H9 (cell line): ENCODE measurements at regions not wholly inside any gene's neighbourhood (a gene's known extent, or its start where the extent isn't known, plus 50 kb on each side); places are given as distances from the start of the nearest gene placed in this dataset.

ENCODE experiments used
- DNase-seq: peaks from one replicate; pipeline ENCODE4 v3.0.0-alpha.2; 2017
- H2AFZ ChIP-seq: one replicate; pipeline ENCODE4 v1.6.1; 2013; ENCODE audit warnings: mild to moderate bottlenecking, low read length, control low read depth, moderate library complexity
- H2AK5ac ChIP-seq: 2 replicates; pipeline ENCODE4 v1.6.1; 2013; ENCODE audit warnings: low read length, control low read depth, mixed read lengths; ENCODE audit not compliant: insufficient read length
- H2BK120ac ChIP-seq: one replicate; pipeline ENCODE4 v1.6.1; 2013; ENCODE audit warnings: low read depth, mild to moderate bottlenecking, low read length, control low read depth, inconsistent platforms; ENCODE audit not compliant: poor library complexity, severe bottlenecking
- H2BK12ac ChIP-seq: 2 replicates; pipeline ENCODE4 v1.6.1; 2013; ENCODE audit warnings: low read length, control low read depth, mixed read lengths, low read depth; ENCODE audit not compliant: insufficient read length
- H2BK15ac ChIP-seq: 2 replicates; pipeline ENCODE4 v1.6.1; 2013; ENCODE audit warnings: low read depth, low read length, control low read depth
- H2BK20ac ChIP-seq: one replicate; pipeline ENCODE4 v1.6.1; 2013; ENCODE audit warnings: low read depth, mild to moderate bottlenecking, low read length, control low read depth, inconsistent platforms; ENCODE audit not compliant: poor library complexity, severe bottlenecking
- H2BK5ac ChIP-seq: 2 replicates; pipeline ENCODE4 v1.6.1; 2013; ENCODE audit warnings: low read length, control low read depth, mixed read lengths; ENCODE audit not compliant: insufficient read length
- H3K14ac ChIP-seq: 2 replicates; pipeline ENCODE4 v1.6.1; 2013; ENCODE audit warnings: low read length, control low read depth; ENCODE audit not compliant: insufficient read depth
- H3K18ac ChIP-seq: 2 replicates; pipeline ENCODE4 v1.6.1; 2013; ENCODE audit warnings: low read depth, mild to moderate bottlenecking, mixed read lengths, low read length, control low read depth; ENCODE audit not compliant: insufficient read length
- H3K23ac ChIP-seq: 2 replicates; pipeline ENCODE4 v1.6.1; 2013; ENCODE audit warnings: low read length, control low read depth, mixed read lengths, low read depth; ENCODE audit not compliant: insufficient read length
- H3K23me2 ChIP-seq: 2 replicates; pipeline ENCODE4 v1.6.1; 2013; ENCODE audit warnings: low read depth, mild to moderate bottlenecking, mixed read lengths, low read length, control low read depth; ENCODE audit not compliant: insufficient read length, poor library complexity, severe bottlenecking
- H3K27ac ChIP-seq: 2 replicates; pipeline ENCODE4 v1.5.1; 2013; ENCODE audit warnings: low read length, control low read depth, mixed read lengths, low read depth; ENCODE audit not compliant: insufficient read length
- H3K27me3 ChIP-seq: 2 replicates; pipeline ENCODE4 v1.6.1; 2013; ENCODE audit warnings: low read length, control low read depth, inconsistent platforms; ENCODE audit not compliant: insufficient read depth
- H3K4ac ChIP-seq: 2 replicates; pipeline ENCODE4 v1.6.1; 2013; ENCODE audit warnings: low read depth, mild to moderate bottlenecking, control low read depth, inconsistent platforms, low read length, moderate library complexity
- H3K4me1 ChIP-seq: 2 replicates; pipeline ENCODE4 v1.6.1; 2013; ENCODE audit warnings: low read length, control low read depth, inconsistent platforms; ENCODE audit not compliant: insufficient read depth
- H3K4me2 ChIP-seq: 2 replicates; pipeline ENCODE4 v1.6.1; 2013; ENCODE audit warnings: low read length, control low read depth, mixed read lengths; ENCODE audit not compliant: insufficient read length, insufficient read depth
- H3K56ac ChIP-seq: 2 replicates; pipeline ENCODE4 v1.6.1; 2013; ENCODE audit warnings: low read depth, mild to moderate bottlenecking, mixed read lengths, low read length, control low read depth; ENCODE audit not compliant: insufficient read length
- H3K79me1 ChIP-seq: 2 replicates; pipeline ENCODE4 v1.6.1; 2013; ENCODE audit warnings: low read depth, mild to moderate bottlenecking, moderate library complexity, low read length, control low read depth, inconsistent platforms; ENCODE audit not compliant: insufficient read depth, poor library complexity, severe bottlenecking
- H3K79me2 ChIP-seq: 2 replicates; pipeline ENCODE4 v1.6.1; 2013; ENCODE audit warnings: low read length, control low read depth, inconsistent platforms; ENCODE audit not compliant: insufficient read depth
- H3K9ac ChIP-seq: 2 replicates; pipeline ENCODE4 v1.6.1; 2013; ENCODE audit warnings: low read length, control low read depth, mixed read lengths; ENCODE audit not compliant: insufficient read length; ENCODE audit errors: extremely low read depth
- H3K9me3 ChIP-seq: one replicate; pipeline ENCODE4 v1.6.1; 2013; ENCODE audit warnings: low read depth, low read length, inconsistent platforms; ENCODE audit not compliant: control insufficient read depth
- H3T11ph ChIP-seq: one replicate; pipeline ENCODE4 v1.6.1; 2013; ENCODE audit warnings: mild to moderate bottlenecking, low read length, control low read depth, inconsistent platforms
- H4K20me1 ChIP-seq: one replicate; pipeline ENCODE4 v1.6.1; 2013; ENCODE audit not compliant: control insufficient read depth, insufficient read length, insufficient read depth
- H4K5ac ChIP-seq: 2 replicates; pipeline ENCODE4 v1.6.1; 2013; ENCODE audit warnings: low read depth, mild to moderate bottlenecking, mixed read lengths, low read length, control low read depth; ENCODE audit not compliant: insufficient read length
- H4K8ac ChIP-seq: replicated peaks from 2 replicates; pipeline ENCODE4 v1.6.1; 2013; ENCODE audit warnings: low read length, control low read depth, mixed read lengths, low read depth; ENCODE audit not compliant: insufficient read length
- H4K91ac ChIP-seq: 2 replicates; pipeline ENCODE4 v1.6.1; 2013; ENCODE audit warnings: low read depth, mild to moderate bottlenecking, moderate library complexity, mixed read lengths, low read length, control low read depth; ENCODE audit not compliant: insufficient read length
- H3K27ac Mint-ChIP-seq, 3 experiments: 2 replicates in 2 of 3; 3 replicates in 1 of 3; pipeline ENCODE4 v1.8.0; 2020 to 2021; ENCODE audit warnings: mixed read lengths in 3 of 3, mild to moderate bottlenecking in 1 of 3, moderate library complexity in 1 of 3
- H3K27me3 Mint-ChIP-seq: 2 replicates; pipeline ENCODE4 v1.8.0; 2021; ENCODE audit warnings: low read depth, mild to moderate bottlenecking, moderate library complexity, mixed read lengths
- H3K36me3 Mint-ChIP-seq, 3 experiments: 2 replicates in 2 of 3; 3 replicates in 1 of 3; pipeline ENCODE4 v1.8.0; 2020 to 2021; ENCODE audit warnings: low read depth in 3 of 3, mixed read lengths in 3 of 3; ENCODE audit not compliant: insufficient read depth in 1 of 3
- H3K4me1 Mint-ChIP-seq, 2 experiments: 2 replicates each; pipeline ENCODE4 v1.8.0; 2020; ENCODE audit warnings: mixed read lengths in 2 of 2
- H3K4me3 Mint-ChIP-seq, 2 experiments: 2 replicates in 1 of 2; 3 replicates in 1 of 2; pipeline ENCODE4 v1.8.0; 2020 to 2021; ENCODE audit warnings: mild to moderate bottlenecking in 2 of 2, mixed read lengths in 2 of 2, moderate library complexity in 1 of 2
- H3K9me3 Mint-ChIP-seq, 2 experiments: 2 replicates in 1 of 2; 3 replicates in 1 of 2; pipeline ENCODE4 v1.8.0; 2020; ENCODE audit warnings: mild to moderate bottlenecking in 2 of 2, mixed read lengths in 2 of 2, moderate library complexity in 1 of 2
- CTCF ChIP-seq: fragments of 200-600 bp; sonication (generic); conservative IDR thresholded peaks from 3 replicates; pipeline ENCODE4 v1.8.0; 2021; ENCODE audit warnings: antibody characterized with exemption, mild to moderate bottlenecking
- WGBS: extraction: QIAGEN DNeasy Blood & Tissue Kit; methylation state at CpG from one replicate; pipeline ENCODE4 v1.1.7; 2013; ENCODE audit warnings: missing lambda C conversion rate, low lambda C conversion rate, mixed read lengths; ENCODE audit not compliant: insufficient read length; ENCODE audit errors: extremely low coverage; 5-methylcytosine and 5-hydroxymethylcytosine counted together

- DNase-seq = no peak
Observed at GRCh38 chr6:93592417-93592816, 173.1 kb upstream of the EPHA7 start.

More at GRCh38 chr6:93592417-93592816, 173.1 kb upstream of the EPHA7 start:
- Mint-ChIP-seq H3K4me3 (no peak overlapping the region), H3K4me1 (no peaks in the 10 kb centered on the region), H3K36me3 (no peaks in the 10 kb centered on the region), H3K27me3 (no peaks in the 10 kb centered on the region), H3K27ac (no peak overlapping the region), H3K9me3 (no peaks in the 10 kb centered on the region; a peak in 2 of 5 replicates)
- Histone ChIP-seq H3T11ph (no peak overlapping the region), H3K23ac (no peak overlapping the region), H3K56ac (no peak overlapping the region), H3K79me1 (no peaks in the 10 kb centered on the region), H2BK15ac (no peak overlapping the region), H4K20me1 (no peaks in the 10 kb centered on the region), H4K8ac (no peak overlapping the region), H3K9ac (no peak overlapping the region), H3K79me2 (no peaks in the 10 kb centered on the region), H4K91ac (no peak overlapping the region), H2BK5ac (no peak overlapping the region), H3K27ac (no peak overlapping the region), H2BK120ac (no peak overlapping the region), H2BK20ac (no peak overlapping the region), H3K4ac (no peak overlapping the region), H3K18ac (no peak overlapping the region), H3K9me3 (no peaks in the 10 kb centered on the region), H2BK12ac (no peak overlapping the region), H4K5ac (no peak overlapping the region), H3K14ac (no peak overlapping the region), H3K4me1 (no peaks in the 10 kb centered on the region), H2AFZ (no peak overlapping the region), H3K23me2 (no peaks in the 10 kb centered on the region), H2AK5ac (no peak overlapping the region), H3K27me3 (no peaks in the 10 kb centered on the region), H3K4me2 (no peak overlapping the region)
- no peak for TF ChIP-seq CTCF
- no CpG with 5 or more reads among the region's 1 CpG for WGBS
